Transverse colon (tissue), 4 donors: ENCODE measurements at regions not wholly inside any gene's neighbourhood (a gene's known extent, or its start where the extent isn't known, plus 50 kb on each side); places are given as distances from the start of the nearest gene placed in this dataset.

Experiments used
- DNase-seq: peaks from one replicate; pipeline ENCODE4 v3.0.0-alpha.2; 2019
- H3K27ac ChIP-seq, 4 donors: fragments of 200-600 bp; sonication (generic); 2 replicates each; pipeline ENCODE4 v1.5.1; 2016 to 2018; ENCODE audit warnings: inconsistent platforms in 4 of 4
- H3K27me3 ChIP-seq: fragments of 200-600 bp; sonication (generic); 2 replicates; pipeline ENCODE4 v1.5.1; 2017; ENCODE audit warnings: inconsistent platforms
- H3K36me3 ChIP-seq, 4 donors: fragments of 200-600 bp; sonication (generic); 2 replicates each; pipeline ENCODE4 v1.5.1; 2017 to 2019; ENCODE audit warnings: inconsistent platforms in 4 of 4
- H3K4me1 ChIP-seq, 4 donors: fragments of 200-600 bp; sonication (generic); 2 replicates each; pipeline ENCODE4 v1.5.1; 2017 to 2020; ENCODE audit warnings: inconsistent platforms in 4 of 4
- H3K4me3 ChIP-seq, 4 donors: fragments of 200-600 bp; sonication (generic); 1 replicate in 1 of 4; 2 replicates in 3 of 4; pipeline versions ENCODE4 v1.5.1 to v1.6.1; 2017 to 2019; ENCODE audit warnings: inconsistent platforms in 4 of 4
- H3K9me3 ChIP-seq, 2 donors: fragments of 200-600 bp; sonication (generic); 2 replicates each; pipeline ENCODE4 v1.5.1; 2017 to 2019; ENCODE audit warnings: inconsistent platforms in 2 of 2
- CTCF ChIP-seq, 5 experiments: fragments of 200-600 bp in 3 of 5; fragments of 450-650 bp in 2 of 5; sonication (generic) in 3 of 5; IDR thresholded peaks; 1 replicate in 2 of 5; 2 replicates in 3 of 5; pipeline ENCODE4 v1.5.1; 2016 to 2017; ENCODE audit warnings: antibody characterized with exemption in 5 of 5, inconsistent platforms in 3 of 5, mild to moderate bottlenecking in 2 of 5, moderate library complexity in 1 of 5
- EP300 ChIP-seq: sonication (generic); formaldehyde crosslinking; IDR thresholded peaks from one replicate; pipeline ENCODE4 v1.6.1; 2017; ENCODE audit warnings: antibody characterized with exemption, low read depth
- POLR2A ChIP-seq: fragments of 450-650 bp; IDR thresholded peaks from one replicate; pipeline ENCODE4 v1.6.1; 2016; ENCODE audit warnings: antibody characterized with exemption, mild to moderate bottlenecking, moderate library complexity
- POLR2AphosphoS5 ChIP-seq, 3 donors: sonication (generic); formaldehyde crosslinking; IDR thresholded peaks; one replicate each; pipeline ENCODE4 v1.6.1; 2016; ENCODE audit warnings: antibody characterized with exemption in 3 of 3
- WGBS, 2 donors: methylation state at CpG; one replicate each; pipeline ENCODE4 v1.1.5; 2018; ENCODE audit warnings: low coverage in 1 of 2; 5-methylcytosine and 5-hydroxymethylcytosine counted together
- in situ Hi-C, 4 donors: fragments of 200-750 bp; cut with MboI; loops; one replicate each; pipeline versions ENCODE4 v1.15.0 to v1.15.1; 2017; ENCODE audit warnings: low sequenced_read_pairs in 3 of 4, low pct_ligation_motif_present in 1 of 4, low pct_unique_long_range_greater_than_20kb in 1 of 4
- intact Hi-C: fragments of 100-400 bp; cut with DNase I; formaldehyde crosslinking; loops from one replicate; pipeline ENCODE4 v1.15.1; 2023; ENCODE audit warnings: low total_unique reads

- in situ Hi-C loops (no loop called here), intact Hi-C loops (no loop called here)
- no peaks in the 10 kb centered on the region for H3K9me3 ChIP-seq
- H3K4me1 ChIP-seq: no peaks in the 10 kb centered on the region
- no peak overlapping the region for H3K27ac ChIP-seq
- H3K27me3 ChIP-seq: no peaks in the 10 kb centered on the region
- no peak overlapping the region for H3K4me3 ChIP-seq
- H3K36me3 ChIP-seq: no peaks in the 10 kb centered on the region
- no peak for DNase-seq
- 79 to 83% methylated on average over 1 to 2 of the region's 2 CpGs for WGBS, 2 donors
- TF ChIP-seq EP300 (no peak), POLR2A (no peak), POLR2AphosphoS5 (IDR thresholded peaks at IDR 0.05) (no peak), CTCF (IDR thresholded peaks at IDR 0.05) (no peak)
These were observed 1642.4 kb upstream of the SLC39A10 start for GRCh38 chr2:194014639-194015038.

- Histone ChIP-seq H3K9me3 (no peaks in the 10 kb centered on the region), H3K4me3 (no peak overlapping the region), H3K27me3 (no peaks in the 10 kb centered on the region), H3K36me3 (no peaks in the 10 kb centered on the region), H3K4me1 (no peaks in the 10 kb centered on the region), H3K27ac (no peak overlapping the region)
- TF ChIP-seq EP300 (no peak), POLR2A (no peak)
- WGBS, 2 donors: 83 to 89% methylated on average over 2 of the region's 2 CpGs
- in situ Hi-C loops (no loop called here), intact Hi-C loops (no loop called here)
- no peak for DNase-seq
These were observed 1652.3 kb upstream of the SLC39A10 start for GRCh38 chr2:194004590-194005206.

- H3K4me1 ChIP-seq: no peaks in the 10 kb centered on the region
- H3K36me3 ChIP-seq: no peaks in the 10 kb centered on the region
- H3K9me3 ChIP-seq: no peaks in the 10 kb centered on the region
- in situ Hi-C loops (no loop called here), intact Hi-C loops (no loop called here)
- no peak overlapping the region for H3K27ac ChIP-seq
- H3K4me3 ChIP-seq: no peak overlapping the region
- H3K27me3 ChIP-seq: no peaks in the 10 kb centered on the region
- TF ChIP-seq POLR2AphosphoS5 (IDR thresholded peaks at IDR 0.05) (no peak), POLR2A (no peak), CTCF (IDR thresholded peaks at IDR 0.05) (no peak), EP300 (no peak)
- no peak for DNase-seq
- WGBS, 2 donors: 71 to 73% methylated on average over 2 of the region's 2 CpGs
These were observed 1653.1 kb upstream of the SLC39A10 start for GRCh38 chr2:194003911-194004310.

GRCh38 chr2:194002699-194003368 lies 1654.2 kb upstream of the SLC39A10 start:
- intact Hi-C loops: no loop called here
- Histone ChIP-seq H3K27me3 (no peaks in the 10 kb centered on the region), H3K36me3 (no peaks in the 10 kb centered on the region), H3K4me3 (no peak overlapping the region), H3K4me1 (no peaks in the 10 kb centered on the region), H3K9me3 (no peaks in the 10 kb centered on the region), H3K27ac (no peak overlapping the region)
- DNase-seq: no peak
- in situ Hi-C loops: no loop called here
- WGBS, 2 donors: 83% methylated on average over 17 of the region's 23 CpGs; no CpG with 5 or more reads in 1 of the 2 donors
- TF ChIP-seq POLR2AphosphoS5 (IDR thresholded peaks at IDR 0.05) (no peak), POLR2A (no peak), CTCF (IDR thresholded peaks at IDR 0.05) (no peak), EP300 (no peak)

GRCh38 chr2:193990868-193991267 lies 1666.2 kb upstream of the SLC39A10 start:
- TF ChIP-seq EP300: no peak
- TF ChIP-seq POLR2A: no peak
- TF ChIP-seq POLR2AphosphoS5 (IDR thresholded peaks at IDR 0.05): no peak
- TF ChIP-seq CTCF (IDR thresholded peaks at IDR 0.05): no peak
- WGBS, 2 donors: 66 to 78% methylated on average over 4 of the region's 4 CpGs
- Histone ChIP-seq H3K9me3 (no peaks in the 10 kb centered on the region), H3K4me3 (no peak overlapping the region), H3K27ac (no peak overlapping the region), H3K36me3 (no peaks in the 10 kb centered on the region), H3K4me1 (no peaks in the 10 kb centered on the region), H3K27me3 (no peaks in the 10 kb centered on the region)
- in situ Hi-C loops (no loop called here), intact Hi-C loops (no loop called here)
- DNase-seq: no peak
